ENCODE measurements at regions not wholly inside any gene's neighbourhood (a gene's known extent, or its start where the extent isn't known, plus 50 kb on each side); places are given as distances from the start of the nearest gene placed in this dataset.

DNA sequence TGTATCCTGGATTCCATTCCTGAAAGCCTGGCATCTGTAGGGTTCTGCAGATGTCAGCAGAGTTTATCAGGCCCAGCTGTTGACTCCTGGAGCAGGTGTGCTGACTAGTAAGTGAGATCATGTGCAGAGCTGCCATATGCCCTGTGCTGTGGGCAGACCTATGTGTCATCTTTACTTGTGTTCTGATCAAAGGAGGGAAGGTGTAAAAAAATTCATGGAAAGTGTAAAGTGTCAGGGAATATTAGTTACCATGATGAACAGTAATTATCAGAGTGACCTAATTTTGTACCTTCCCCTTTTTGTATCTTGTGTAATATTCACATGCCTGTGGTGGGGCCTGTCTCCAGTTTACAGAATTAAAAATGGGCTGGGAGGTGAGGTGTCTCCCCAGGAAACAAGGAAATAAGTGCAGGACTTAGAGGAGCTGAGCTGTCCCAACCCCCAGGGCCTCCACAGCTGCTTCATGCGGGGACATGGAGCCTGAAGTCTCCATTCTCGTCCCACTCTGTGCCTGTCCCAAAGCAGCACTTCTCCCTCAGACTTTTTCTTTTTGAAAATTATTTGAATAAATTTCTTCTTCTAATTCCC lies 148.2 kb upstream of the GGTLC1 start:
- TF ChIP-seq TAF1 (IDR thresholded peaks at IDR 0.05; ENCODE audit: borderline replicate concordance, low read depth, low read length): no peak
- TF ChIP-seq POLR2AphosphoS5 (IDR thresholded peaks at IDR 0.05; ENCODE audit: low read depth, low read length): no peak
